HG03196 (cell line): ENCODE measurements at regions not wholly inside any gene's neighbourhood (a gene's known extent, or its start where the extent isn't known, plus 50 kb on each side); places are given as distances from the start of the nearest gene placed in this dataset.

Experiments
- ATAC-seq: cut with Tn5 transposase; IDR thresholded peaks from one replicate; pipeline ENCODE4 v1.9.1; 2021; ENCODE audit not compliant: unreplicated experiment

DNA sequence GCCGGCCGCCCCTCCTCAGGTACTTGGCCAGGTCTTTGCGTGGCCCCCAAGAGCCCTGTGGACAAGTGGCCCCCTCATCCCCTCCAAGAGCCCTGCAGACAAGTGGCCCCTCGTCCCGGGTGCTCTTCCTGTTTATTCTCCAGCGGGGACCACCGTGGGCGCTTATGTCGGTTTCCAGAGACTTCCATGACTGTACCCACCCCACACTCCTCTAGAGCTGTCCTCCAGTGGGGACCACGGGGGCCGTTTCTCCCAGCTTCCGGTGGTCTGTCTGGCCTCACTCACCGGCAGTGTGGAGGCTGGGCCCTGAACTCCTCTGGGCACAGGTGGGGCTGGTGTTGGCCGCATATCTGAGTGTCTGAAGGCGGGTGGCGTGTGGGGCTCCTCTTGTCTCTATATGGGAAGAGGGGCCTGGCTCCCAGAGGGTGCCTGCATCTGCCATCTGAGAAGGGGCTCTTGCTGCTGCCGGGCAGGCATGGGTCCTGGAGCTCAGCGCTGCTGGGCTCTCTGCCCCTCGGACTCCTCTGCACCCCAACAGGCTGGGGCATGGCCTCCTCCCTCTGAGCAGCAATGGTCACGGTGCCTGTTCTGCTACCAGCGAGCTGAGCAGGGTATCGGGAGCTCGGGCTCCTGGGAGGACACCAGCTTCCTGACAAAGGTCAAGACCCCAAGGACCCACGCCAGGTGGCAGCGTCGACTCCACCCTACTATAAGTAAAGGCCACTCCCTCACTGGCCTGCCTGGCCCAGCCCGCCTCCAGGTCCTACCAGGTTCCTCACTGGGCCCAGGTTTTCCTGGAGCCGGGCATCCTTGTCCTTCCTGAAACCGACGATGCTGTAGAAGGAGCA, 1264.3 kb downstream of the BRD1 start:
- no peak for ATAC-seq

DNA sequence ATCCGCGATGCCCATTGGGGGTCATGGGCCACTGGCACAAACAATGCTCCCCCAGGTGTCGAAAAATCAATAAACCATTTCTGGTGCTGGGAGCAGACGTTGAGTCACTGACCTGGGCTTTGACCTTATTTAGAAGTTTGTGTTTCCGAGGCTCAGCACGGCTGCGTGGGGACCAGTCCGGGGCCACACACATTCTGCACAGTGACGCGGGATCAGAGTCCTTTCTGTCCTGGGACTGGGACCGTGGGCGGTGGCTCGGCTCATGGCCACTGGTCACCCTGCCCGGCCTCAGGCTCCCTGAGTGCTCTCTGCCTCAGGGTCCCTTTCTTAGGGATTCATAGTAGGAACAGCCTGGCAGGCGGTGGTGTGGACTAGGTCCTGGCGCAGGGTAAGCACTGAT, 1266.0 kb downstream of the BRD1 start:
- no peak for ATAC-seq

DNA sequence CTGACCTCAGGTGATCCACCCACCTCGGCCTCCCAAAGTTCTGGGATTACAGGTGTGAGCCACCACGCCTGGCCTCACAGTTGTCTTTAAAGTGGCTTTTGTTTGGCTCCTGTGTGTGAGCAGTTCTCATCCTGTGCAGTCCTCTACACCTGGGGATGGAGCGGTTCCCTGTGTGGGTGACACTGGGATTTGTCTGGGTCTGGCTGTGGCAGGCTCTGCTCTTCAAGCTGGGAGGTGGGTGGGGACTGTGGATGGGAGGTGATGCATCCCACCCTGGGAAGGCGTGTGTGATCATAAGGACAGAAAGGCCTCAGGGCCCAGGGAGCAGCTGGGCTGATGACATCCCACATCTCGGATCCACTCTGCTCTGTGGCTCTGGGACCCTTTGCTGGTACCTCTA, 1266.8 kb downstream of the BRD1 start:
- no peak for ATAC-seq

GRCh38 chr22:48560389-48560751, 1267.3 kb downstream of the BRD1 start:
- ATAC-seq = no peak

GRCh38 chr22:48559647-48560388, 1267.9 kb downstream of the BRD1 start:
- no peak for ATAC-seq

DNA sequence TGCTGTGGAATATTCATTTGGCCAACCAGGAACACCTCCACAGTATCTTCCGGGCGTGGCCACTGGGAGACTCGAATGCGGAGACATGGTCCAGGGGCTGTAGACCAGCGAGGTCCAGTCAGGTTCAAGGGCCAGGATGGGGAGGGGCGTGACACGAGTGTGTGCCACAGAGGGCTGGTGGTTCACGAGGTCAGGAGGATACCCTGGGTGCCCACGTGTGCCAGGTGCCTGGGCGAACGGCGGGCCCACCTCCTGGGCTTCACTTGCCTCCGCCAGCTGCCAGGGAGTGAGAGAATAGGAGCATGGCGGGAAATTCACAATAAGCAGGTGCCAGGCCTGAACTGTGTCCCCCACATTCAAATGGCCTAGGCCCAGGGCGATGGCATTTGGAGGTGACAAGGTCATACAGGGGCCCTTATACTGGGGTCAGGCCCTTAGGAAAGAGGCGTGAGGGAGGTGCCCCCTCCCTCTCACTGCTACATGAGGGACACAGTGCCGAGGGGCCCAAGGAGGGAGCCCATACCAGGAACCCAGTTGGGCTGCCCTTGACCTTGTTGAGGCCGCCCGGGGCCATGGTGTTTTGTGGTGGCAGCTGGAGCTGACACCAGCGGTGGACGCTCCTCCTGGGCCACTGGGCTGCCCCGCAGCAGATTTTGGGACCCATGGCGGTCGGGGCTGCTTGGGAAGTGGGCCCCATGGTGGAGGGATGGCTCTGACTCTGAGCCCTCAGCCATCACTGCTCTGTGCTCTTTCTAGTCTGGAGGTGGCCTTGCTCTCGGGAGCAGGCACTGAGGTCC, 1268.9 kb downstream of the BRD1 start:
- ATAC-seq = no peak

GRCh38 chr22:48558016-48558415, 1269.7 kb downstream of the BRD1 start:
- no peak for ATAC-seq

- ATAC-seq = no peak
These were observed 1270.2 kb downstream of the BRD1 start for GRCh38 chr22:48557473-48557872.

- no peak for ATAC-seq
These were observed 1270.9 kb downstream of the BRD1 start for GRCh38 chr22:48556751-48557150.

- ATAC-seq = no peak
These were observed 1271.5 kb downstream of the BRD1 start for GRCh38 chr22:48556222-48556621.

- no peak for ATAC-seq
These were observed 1272.1 kb downstream of the BRD1 start for GRCh38 chr22:48555606-48556005.

DNA sequence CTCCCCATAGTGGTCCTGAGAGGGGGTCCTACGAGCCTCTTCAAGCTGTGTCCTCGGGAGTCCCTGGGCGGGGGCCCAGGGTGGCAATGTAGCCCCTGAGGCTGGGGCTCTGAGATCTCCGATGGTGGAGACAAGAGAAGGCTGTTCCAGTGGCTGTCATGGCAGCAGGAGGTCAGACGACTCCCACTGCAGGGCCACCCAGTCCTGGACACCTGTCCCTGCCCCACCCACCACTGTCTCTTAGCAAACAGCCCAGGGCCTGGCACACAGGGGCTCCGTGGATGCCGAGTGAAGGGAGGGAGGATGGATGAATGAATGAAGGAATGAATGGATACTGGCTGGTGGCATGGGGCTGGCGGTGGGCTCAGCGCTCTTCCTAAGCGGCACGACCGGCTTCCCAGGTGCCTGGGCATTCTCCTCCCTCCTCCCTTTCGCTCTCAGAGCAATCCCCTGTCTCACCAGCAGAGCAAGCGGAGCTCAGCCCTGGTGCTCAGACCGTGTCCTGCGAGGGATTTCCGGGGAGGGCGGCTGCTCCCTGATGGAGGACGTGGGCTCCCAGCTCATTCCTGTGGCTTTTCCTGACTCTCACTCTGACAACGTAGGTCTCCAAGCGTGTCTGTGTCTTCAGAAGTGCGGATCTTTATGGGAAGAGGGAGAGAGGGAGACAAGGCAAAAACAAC, 1272.6 kb downstream of the BRD1 start:
- no peak for ATAC-seq

DNA sequence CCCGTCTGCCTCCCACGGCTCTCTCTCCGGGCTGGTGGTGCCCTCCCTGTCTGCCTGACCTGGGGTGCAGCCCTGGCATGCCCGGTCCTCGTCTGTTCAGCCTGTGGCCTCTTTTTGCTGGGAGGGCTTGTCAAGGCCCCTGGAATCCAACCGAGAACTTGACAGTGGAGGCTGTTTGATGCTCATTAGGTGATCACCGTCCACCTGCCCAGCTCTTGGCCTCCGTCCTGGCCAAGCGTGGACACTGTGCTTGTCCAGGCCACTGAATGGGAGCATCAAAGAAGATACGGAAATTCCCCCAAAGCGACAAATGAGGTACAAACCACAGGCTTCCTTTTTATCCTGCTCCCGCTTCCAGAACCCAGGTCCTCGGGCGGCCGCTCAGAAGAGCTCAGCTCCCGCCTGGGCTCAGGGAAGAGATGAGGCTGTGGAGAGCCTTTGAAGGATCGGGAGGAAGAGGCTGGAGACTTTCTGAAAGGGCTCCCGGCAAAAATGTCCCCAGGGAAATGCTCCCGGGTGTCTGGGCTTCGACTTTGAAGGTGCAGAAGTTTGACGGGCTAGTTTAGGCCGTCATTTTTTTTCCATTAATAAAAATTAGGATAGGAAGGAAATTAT, 1273.9 kb downstream of the BRD1 start:
- no peak for ATAC-seq

DNA sequence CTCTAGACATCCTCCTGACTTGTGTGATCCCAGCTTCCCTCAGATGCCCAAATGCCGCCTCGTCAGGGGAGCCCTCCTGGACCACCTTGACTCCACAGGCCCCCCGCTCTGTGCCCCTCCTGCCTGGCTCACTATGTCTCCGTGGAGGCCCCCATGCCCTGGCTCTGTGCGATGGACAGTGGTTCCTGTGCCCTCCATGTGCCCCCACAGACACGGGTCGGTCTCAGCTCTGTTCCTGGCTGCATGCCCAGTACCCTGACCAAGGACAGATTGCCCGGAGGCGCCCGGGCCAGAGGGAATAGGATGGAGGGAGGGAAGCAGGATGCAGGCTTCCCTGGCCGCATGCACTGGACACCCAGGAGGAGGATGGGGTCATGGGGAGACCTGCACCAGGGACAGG, 1274.6 kb downstream of the BRD1 start:
- no peak for ATAC-seq

DNA sequence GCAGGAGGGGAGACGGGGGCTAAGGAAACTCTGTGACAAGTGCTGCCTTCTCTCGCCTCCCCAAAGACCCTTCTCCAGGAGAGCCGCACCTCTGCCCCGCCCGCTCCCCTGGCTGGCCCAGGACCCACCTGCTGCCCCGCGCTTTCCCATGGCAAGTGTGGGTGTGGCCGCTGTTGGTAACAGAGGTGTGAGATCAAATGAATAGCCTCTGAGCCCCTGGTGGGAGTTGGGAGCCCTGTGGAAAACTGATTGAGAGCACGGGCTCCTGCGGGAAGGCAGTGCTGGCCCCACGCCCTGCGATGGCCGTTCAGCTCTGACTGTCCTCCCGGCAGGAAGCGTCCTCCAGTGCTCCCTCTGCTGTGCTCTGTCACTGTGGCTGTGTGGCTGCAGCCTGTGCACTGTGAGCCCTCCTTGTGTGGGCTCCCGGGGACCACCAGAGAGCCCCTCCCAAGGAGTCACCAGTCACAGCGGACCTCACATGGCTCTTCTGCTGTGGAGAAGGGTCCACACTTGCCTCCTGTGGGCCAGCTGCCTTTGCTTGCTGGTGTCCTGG, 1275.9 kb downstream of the BRD1 start:
- no peak for ATAC-seq

- ATAC-seq = no peak
These were observed 1276.6 kb downstream of the BRD1 start for GRCh38 chr22:48551061-48551460.

DNA sequence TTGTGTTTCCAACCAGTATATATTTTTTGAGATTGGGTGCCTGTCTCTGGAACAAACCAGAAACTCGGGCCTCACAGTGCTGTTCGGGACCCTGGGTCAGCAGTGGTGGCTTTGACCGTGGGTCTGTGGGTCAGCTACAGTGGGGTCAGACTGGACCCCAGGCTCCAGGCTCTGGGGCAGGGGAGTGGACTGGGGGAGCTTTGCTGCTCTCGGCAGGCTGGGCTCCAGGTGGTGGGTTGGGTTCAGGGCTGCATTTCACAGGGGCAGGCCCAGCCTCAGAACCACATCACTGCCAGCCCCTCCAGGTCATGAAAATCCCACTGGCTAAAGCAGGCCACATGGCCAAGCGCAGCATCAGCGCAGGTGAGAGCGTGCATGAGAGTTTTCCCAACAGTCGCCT, 1279.3 kb downstream of the BRD1 start:
- no peak for ATAC-seq

GRCh38 chr22:48547971-48548370, 1279.7 kb downstream of the BRD1 start:
- ATAC-seq = no peak

DNA sequence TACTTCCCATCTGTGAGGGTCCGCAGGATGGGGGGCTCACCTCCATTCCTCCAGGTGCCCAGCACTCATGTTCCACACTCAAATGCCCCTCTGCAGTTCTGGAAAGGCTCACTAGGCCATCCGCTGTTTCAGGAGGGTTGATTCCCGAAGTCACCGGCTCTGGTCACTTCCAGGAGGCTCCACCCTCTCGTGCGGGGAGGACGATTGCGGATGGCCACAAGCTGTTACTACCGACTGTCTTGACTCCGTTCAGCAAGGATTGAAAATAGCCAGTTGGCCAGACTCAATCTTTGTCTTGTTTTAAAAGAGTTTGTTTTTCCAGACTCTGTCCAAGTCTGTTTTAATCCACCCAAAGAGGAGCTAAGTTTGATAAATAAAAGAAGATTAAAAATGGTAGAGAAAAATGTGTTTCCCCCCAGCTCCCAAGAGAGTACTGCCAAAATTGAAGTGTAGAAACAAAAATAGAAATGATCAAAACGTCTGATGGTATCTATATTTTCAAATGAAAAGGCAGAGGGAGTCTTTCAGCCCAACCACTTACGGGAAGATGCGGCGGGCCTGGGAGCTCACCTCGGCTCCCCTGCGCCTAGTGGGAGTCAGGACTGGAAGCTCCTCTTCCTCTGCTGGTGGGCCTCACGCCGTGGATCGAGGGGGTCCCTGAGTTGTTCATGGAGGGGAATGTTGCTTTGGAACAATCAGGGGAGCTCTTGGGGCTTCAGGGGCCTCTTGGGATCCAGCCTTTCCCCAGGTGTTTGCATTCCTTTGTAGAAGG, 1280.8 kb downstream of the BRD1 start:
- no peak for ATAC-seq

DNA sequence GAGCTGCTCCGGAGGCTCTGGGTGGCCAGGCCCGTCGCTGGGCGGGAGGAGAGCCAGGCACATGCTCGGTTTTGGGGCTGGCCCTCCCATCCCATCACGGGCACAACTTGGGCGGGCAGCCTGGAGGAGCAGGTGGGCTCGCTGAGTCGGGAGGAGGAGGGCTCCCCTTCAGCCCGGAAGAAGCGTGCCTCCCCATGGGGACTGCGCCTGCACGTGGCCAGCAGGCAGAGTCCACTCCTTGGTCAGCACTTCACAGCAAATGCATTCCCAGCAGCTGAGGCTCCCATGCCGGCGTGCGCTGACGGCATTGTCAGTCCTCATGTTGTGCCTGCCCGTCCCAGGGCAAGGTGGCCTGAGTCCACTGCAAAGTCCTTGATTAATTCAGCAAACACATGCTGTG, 1281.7 kb downstream of the BRD1 start:
- ATAC-seq = no peak
